ENCODE measurements at regions not wholly inside any gene's neighbourhood (a gene's known extent, or its start where the extent isn't known, plus 50 kb on each side); places are given as distances from the start of the nearest gene placed in this dataset.
"Not testable (repeated sequence)": the region's sequence is repeated elsewhere in the genome, so short reads cannot be mapped to it uniquely, and the experiment has no call there.

DNA sequence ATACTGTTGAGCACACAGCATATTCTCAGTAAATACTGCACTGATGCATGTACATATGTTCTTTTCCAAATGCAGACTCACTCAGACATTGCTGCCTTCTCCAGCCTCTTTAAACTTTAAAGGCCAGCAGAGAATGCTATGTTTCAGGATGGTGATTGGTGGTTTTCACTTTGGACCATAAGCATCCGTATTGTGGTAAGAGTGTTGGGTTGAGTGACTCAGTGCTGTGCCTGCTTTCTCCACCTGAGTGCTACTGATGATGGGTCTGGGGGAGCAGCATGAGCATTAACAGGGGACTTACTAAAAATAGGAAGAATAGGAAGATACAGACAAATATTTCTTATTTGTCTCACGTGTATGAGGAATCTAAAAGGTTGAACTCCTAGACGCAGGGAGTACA lies 56.3 kb upstream of the ZNF92 start:
- no peak for DNase-seq (ENCODE audit: low read depth)

DNA sequence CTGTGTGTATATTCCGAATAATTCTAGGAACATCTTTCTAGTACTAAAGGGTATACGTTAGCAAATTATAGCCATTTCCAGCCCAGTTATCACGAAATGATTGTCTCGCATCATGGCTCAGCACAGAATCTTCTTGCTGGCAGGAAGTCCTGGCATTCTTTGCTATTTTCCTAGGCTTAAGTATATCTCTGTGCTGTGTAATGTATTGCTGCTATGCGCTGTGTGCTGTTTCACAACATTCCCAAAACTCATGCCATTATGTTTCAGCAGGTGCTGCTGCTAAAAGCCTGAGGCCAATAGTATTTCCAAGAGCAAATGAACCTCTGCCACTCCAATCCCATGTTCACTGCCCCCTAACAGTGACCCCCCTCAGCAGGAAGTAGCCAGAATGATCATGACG lies 62.9 kb upstream of the ZNF92 start:
- DNase-seq (ENCODE audit: low read depth), result no peak

DNA sequence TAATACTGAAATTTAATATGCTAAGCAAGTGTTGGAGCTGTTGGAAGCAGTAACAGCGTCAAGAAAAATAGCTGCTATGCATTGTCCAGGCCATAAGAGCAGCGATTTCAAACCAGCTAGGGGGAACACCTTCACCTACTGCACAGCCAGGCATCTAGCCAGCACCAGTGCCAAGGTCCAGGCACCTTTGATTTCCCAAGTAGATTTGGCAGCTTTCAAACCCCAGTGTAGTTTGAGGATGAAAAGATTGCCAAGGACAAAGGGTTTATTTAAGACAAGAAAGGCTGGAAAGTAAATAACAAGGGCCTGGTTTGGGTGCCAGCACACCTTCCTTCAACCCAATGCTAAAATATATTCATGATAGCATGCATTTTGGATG lies 65.4 kb upstream of the ZNF92 start:
- no peak for DNase-seq (ENCODE audit: low read depth)

DNA sequence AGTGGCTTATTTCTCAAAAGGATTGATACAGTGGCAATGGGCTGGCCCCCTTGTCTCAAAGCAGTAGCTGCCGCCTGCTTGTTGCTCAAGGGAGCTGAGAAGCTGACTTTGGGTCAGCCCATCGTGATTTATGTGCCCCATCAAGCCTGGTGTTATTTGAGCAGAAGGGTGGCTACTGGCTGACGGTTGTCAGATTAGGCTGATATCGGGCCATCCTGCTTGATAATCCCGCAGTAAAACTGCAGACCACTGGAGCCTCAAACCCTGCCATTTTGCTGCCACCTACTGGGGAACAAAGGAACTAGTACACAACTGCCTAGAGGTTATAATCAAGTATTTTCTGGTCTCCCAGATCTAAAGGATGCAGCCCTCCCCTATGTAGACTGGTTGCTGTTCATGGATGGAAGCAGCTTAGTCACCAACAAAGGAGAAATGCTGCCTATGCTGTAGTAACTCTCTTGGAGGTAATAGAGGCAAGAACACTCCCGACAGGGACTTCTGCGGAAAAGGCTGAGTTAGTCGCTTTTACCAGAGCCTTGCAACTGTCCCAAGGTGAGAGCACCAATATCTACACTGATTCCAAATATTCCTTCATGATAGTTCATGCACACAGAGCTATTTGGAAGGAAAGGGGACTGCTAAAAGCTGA lies 65.9 kb upstream of the ZNF92 start:
- DNase-seq (ENCODE audit: low read depth), result peak; percentile 2

DNA sequence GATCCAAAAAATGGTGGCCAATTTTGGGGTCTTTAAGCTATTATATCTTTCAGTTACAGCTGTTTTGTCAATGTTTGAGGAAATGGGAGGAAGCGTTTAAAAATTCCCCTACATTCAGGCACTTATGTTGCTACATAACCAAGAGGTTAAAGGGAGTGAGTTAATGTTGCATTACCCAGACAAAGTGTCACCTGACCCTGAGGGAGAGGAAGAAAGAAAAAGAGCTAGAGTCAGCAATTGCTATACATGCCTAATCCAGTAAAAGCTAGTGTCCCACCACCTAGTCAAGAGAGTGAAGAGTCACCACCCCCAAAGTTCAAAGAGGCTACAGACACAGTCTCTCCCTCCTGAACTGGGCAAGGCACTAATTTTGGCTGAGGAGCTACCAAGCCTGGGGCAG lies 69.5 kb upstream of the ZNF92 start:
- no peak for DNase-seq (ENCODE audit: low read depth)

DNA sequence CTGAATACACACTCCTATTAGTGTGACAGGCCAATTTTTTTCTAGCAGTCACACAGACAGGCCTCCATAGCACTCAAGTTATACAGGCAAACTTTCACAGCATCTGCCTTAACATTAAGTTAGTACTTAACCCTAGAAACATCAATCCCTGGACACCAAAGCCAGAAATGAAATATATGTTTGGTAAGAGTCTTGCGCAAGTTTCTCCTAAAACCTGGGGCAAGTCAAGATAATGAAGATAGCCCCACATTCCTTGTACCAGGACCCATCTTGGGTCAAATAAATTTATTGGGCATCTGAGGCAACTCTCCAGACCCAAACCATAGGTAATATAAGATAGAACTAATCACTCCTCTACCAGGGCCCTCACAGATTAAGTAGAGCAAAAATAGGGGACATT lies 70.8 kb upstream of the ZNF92 start:
- no peak for DNase-seq (ENCODE audit: low read depth)

DNA sequence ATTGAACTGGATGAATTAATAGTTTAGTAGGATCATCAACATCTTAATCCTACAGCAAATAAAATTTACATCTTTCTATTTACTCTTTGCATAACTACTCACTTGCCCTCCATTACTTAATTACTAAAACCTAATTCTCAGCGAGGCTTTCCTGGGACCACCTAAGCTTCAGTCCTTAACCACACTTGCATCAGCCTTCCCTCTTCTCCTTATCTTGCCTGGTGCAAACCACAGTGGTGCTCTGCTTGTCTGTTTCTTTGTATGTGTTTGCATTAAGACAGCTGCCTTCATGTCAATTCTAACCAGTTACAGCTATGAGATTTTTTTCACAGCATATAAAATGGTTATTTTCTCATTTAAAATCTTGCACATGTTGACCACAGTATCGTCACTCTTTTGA lies 72.6 kb upstream of the ZNF92 start:
- no peak for DNase-seq (ENCODE audit: low read depth)

DNA sequence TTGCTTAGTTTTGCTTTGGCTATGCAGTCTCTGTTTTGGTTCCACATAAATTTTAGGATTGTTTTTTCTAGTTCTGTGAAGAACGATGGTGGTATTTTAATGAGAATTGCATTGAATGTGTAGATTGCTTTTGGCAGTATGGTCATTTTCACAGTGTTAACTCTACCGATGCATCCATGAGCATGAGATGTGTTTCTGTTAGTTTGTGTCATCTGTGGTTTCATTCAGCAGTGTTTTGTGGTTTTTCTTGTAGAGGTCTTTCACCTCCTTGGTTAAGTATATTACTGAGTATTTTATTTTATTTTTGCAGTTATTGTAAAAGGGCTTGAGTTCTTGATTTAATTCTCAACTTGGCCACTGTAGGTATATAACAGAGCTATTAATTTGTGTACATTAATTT lies 78.2 kb upstream of the ZNF92 start:
- DNase-seq (ENCODE audit: low read depth), result no peak

DNA sequence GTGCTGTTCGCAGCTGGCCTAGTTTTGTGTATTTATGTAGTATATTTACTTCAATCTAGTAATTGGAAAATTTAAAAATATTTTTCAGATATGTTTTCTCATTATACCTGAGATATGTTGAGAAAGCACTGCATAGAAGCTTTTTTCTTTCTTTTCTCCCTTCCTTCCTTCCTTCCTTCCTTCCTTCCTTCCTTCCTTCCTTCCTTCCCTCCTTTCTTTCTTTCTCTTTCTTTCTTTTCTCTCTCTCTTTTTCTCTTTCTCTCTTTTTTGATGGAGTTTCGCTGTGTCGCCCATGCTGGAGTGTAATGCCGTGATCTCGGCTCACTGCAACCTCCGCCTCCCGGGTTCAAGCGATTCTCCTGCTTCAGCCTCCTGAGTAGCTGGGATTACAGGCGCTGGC lies 83.3 kb upstream of the ZNF92 start:
- DNase-seq (ENCODE audit: low read depth), result not testable (repeated sequence)

DNA sequence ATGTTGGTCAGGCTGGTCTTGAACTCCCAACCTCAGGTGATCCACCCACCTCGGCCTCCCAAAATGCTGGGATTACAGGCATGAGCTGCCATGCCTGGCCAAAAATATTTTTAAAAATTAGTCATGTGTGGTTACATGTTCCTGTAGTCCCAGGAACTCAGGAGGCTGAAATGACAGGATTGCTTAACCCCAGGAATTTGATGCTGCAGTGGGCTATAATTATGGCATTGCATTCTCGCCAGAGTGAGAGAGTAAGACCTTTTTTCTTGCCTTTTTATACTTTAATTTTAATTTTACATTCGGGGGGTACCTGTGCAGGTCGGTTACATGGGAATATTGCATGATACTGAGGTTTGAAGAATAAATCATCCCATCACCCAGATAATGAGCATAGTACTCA lies 86.6 kb upstream of the ZNF92 start:
- DNase-seq (ENCODE audit: low read depth), result no peak

DNA sequence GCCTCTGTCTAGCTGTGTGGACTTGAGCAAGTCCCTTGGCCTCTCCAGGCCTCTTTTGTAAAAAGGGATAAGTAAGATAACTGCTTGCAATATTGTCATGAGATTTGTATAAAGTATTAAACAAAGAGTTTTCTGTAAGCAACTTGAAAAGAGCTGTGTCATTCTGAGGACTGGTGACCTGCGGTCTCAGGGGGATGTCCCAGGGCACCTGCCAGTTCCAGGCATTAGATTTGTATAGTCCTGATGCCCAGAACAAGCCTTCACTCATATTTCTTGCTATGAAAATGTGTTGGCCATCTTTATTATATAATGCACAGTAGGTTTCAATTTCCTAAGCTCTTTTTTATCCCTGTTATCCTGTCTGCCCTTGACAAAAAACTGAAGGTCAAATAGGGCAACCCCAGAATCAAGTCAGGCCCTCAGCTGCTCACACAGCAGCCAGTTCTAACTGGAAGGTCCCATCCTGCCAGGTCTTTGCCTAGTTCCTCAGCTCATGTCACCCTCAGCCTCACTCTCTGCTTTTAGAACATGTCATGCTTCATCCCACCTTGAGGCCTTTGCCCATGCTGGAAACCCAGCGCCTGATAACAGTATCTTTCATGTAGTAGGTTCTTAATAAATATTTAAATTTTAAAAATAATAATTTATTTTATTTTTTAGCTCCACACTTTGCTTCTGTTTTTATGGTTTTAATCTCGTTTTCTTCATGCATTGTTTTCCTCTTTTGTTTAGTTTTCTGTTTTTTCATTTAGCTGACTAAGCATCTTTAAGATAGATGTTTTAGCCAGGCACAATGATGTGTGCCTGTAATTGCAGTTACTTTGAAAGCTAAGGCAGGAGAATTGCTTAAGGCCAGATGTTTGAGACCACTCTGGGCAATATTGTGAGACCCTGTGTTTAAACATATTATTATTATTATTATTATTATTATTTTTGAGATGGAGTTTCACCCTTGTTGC lies 87.5 kb upstream of the ZNF92 start:
- DNase-seq (ENCODE audit: low read depth), result no peak

DNA sequence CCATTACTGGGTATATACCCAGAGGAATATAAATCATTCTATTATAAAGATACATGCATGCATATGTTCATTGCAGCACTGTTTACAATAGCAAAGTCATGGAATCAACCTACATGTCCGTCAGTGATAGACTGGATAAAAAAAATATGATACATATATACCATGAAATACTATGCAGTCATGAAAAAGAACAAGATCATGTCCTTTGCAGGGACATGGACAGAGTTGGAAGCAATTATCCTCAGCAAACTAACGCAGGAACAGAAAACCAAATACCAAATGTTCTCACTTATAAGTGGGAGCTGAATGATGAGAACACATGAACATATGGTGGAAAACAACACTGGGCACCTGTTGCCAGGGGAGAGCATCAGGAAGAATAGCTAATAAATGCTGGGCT lies 88.4 kb upstream of the ZNF92 start:
- DNase-seq (ENCODE audit: low read depth), result not testable (repeated sequence)

DNA sequence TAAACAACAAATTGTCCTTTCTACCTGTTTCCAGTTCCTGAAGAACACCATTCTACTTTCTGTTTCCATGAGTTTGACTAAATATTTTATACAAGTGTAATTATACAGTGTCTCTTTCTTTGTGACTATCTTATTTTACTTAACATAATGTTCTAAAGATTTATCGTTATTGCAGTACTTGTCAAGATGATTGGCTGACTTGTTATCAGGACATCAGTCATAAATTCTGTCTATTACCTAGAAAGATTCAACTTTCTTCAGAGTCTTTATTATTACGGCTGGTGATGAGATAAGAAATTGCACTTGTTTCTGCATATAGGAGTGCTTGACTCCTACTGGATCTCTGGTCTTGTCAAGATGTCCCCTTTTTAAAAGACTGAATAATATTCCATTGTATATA lies 93.9 kb upstream of the ZNF92 start:
- no peak for DNase-seq (ENCODE audit: low read depth)

DNA sequence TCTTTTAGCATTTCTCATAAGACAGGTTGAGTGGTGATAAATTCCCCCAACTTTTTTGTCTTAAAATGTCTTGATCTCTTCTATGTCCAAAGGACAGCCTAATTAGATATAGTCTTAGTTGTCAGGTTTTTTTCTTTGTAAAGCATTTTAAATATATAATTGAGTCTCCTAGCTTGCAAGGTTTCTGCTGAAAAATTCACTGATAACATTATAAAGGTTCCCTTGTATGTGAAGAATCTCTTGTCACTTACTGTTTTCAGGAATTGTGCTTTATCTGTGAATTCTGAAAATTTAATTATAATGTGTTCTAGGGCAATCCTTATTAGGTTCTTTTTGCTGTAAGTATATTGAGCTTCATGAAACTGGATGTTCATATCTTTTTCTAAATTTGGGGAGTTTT lies 96.8 kb upstream of the ZNF92 start:
- no peak for DNase-seq (ENCODE audit: low read depth)

DNA sequence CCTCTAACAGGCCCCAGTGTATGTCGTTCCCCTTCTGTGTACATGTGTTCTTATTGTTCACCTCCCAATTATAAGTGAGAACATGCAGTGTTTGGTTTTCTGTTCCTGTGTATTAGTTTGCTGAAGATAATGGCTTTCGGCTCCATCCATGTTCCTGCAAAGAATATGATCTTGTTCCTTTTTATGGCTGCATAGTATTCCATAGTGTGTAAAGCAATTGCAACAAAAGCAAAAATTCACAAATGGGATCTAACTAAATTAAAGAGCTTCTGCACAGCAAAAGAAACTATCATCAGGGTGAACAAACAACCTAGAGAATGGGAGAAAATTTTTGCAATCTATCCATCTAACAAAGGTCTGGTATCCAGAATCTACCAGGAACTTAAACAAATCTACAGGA lies 102.2 kb upstream of the ZNF92 start:
- DNase-seq (ENCODE audit: low read depth), result not testable (repeated sequence)

DNA sequence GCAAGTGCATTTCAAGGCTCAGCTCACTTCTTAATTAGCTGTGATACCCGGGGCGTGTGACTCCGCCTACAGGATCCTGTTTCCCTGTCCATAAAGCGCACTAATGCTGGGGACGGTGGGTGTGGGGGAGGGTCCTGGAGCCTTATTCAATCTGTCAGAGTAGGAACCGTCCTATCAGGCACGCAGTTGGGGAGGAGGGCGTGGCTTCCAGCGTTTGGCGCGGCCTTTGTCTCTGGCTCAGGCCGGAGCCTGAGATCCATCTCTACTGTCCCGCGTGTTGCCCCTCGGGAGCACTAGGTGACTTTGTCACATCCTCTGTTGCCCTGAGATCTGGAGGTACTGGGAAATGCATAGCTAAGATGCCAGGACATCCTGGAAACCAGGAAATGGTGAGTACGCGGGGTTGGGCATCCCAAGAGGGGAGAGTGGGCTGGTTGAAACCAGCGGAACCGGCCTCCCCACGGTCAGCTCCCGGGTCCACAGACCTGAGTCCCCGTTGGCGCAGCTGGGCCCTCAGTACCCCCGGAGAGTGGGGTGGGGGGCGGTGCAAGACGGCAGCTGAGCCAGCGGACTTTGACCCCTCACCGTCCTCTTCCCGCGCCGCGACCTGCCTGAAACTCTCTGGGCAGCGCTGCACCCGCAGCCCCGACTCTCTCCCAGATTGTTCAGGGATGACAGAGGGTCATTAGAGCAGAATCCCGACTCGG lies 104.4 kb upstream of the ZNF92 start:
- DNase-seq (ENCODE audit: low read depth), result no peak

DNA sequence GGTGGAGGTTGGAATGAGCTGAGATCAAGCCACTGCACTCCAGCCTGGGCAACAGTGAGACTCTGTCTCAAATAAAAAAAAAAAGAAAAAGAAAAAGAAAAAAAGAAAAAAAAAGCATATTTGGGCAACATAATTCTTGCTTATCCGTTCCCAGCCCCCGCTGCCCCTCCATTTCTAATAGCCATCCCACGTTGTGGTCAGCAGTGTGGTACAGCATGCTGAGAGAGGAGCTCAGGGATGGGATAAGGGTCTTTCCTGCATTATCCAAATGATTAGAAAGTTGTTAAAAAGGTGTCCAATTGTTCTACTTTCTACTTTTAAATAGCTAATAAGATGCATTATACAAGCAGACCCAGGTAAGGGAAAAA lies 104.9 kb upstream of the ZNF92 start:
- no peak for DNase-seq (ENCODE audit: low read depth)

DNA sequence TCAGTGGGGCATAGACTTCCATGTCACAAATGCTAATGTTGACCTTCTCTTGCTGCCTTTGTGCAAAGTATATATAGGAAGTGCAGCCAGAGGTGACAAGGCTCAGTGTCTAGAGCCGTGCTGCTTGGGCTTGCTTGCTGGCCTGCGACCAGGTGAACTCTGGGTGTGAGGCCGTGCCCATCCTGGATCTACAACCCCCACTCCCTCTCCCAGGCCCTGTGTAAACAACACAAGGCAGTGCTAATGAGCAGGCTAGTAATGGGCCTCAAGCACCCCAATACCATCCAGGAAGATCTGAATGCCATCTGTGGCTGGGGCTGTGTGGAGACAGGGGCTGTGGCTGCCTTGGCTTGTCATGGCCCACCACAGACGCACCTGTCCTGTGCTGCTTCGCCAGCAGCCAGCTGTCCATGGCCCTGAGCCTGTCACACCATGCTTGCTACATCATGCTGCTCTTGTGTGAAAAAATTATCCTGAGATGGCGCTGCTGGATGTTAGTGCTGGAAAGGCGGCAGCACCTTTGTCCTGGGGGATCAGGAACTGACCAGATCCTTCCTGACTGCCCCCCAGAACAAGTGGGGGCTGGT lies 107.6 kb upstream of the ZNF92 start:
- no peak for DNase-seq (ENCODE audit: low read depth)

DNA sequence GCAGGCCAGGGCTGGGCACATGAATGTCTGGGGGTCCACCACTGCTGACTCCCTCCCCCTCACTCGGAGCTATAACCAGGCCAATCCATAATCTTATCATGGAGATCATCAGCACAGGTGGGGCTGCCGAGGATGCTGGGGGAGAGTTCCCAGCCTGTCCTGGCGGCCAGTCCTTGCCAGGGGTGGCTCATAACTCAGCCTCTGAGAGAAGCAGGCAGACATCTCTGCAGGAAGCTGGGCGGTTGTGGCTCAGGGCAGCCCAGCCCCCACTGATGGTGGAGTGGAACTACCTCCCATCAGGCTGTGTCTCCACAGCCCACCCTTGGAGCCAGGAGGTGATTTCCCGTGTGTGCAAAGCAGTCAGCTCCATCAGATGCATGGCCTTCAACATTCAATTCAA lies 109.4 kb upstream of the ZNF92 start:
- DNase-seq (ENCODE audit: low read depth), result no peak

DNA sequence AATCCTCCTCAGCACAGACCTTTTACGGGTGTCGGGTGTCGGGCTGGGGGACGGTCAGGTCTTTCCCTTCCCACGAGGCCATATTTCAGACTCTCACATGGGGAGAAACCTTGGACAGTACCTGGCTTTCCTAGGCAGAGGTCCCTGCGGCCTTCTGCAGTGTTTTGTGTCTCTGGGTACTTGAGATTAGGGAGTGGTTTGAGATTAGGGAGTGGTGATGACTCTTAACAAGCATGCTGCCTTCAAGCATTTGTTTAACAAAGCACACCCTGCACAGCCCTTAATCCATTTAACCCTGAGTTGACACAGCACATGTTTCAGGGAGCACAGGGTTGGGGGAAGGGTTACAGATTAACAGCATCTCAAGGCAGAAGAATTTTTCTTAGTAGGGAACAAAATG lies 113.0 kb upstream of the ZNF92 start:
- DNase-seq (ENCODE audit: low read depth), result not testable (repeated sequence)

DNA sequence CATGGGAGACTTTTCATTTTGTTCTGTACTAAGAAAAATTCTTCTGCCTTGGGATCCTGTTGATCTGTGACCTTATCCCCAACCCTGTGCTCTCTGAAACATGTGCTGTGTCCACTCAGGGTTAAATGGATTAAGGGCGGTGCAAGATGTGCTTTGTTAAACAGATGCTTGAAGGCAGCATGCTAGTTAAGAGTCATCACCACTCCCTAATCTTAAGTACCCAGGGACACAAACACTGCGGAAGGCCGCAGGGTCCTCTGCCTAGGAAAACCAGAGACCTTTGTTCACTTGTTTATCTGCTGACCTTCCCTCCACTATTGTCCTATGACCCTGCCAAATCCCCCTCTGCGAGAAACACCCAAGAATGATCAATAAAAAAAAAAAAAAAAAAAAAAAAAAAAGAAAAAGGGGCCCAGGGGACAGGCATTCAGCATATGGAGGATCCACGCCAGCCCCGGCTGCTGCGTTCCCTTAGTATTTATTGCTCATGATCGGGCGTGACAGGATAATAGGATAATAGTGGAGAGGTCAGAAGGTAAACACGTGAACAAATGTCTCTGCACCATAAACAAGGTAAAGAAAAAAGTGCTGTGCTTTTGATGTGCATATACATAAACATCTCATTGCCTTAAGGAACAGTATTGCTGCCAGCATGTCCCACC lies 113.7 kb upstream of the ZNF92 start:
- DNase-seq (ENCODE audit: low read depth), result not testable (repeated sequence)

DNA sequence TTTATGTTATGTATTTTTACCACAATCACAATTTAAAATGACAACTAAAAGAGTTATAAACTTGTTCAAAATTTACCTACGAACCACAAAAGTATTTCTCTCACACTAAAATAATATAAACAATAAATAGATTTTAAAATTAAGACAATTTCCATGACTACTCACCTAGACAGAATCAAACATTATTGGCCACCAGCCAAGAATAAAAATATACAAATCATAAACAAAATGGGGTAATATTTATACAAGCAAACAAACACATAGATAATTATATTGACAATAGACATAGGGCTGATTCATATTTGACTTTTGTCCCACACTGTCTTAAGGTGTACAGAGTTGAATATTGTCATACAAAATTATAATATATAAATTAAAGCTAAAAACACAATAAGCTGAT lies 119.6 kb upstream of the ZNF92 start:
- DNase-seq (ENCODE audit: low read depth), result no peak
